Adipocyte (in vitro differentiated cells): ENCODE measurements at regions not wholly inside any gene's neighbourhood (a gene's known extent, or its start where the extent isn't known, plus 50 kb on each side); places are given as distances from the start of the nearest gene placed in this dataset.

Source experiments
- DNase-seq: peaks from one replicate; pipeline ENCODE4 v3.0.0-alpha.2; 2015; ENCODE audit warnings: low read depth
- H3K27me3 ChIP-seq: replicated peaks from 2 replicates; pipeline ENCODE4 v1.7.0; 2013; ENCODE audit warnings: mild to moderate bottlenecking, low read length, moderate library complexity; ENCODE audit not compliant: control insufficient read depth, insufficient read depth
- H3K36me3 ChIP-seq: 2 replicates; pipeline ENCODE4 v1.7.0; 2013; ENCODE audit warnings: low read length, mild to moderate bottlenecking, moderate library complexity; ENCODE audit not compliant: control insufficient read depth, insufficient read depth, severe bottlenecking
- H3K4me1 ChIP-seq: 2 replicates; pipeline ENCODE4 v1.7.0; 2013; ENCODE audit warnings: mild to moderate bottlenecking, low read length, moderate library complexity; ENCODE audit not compliant: control insufficient read depth, insufficient read depth
- H3K4me3 ChIP-seq: 2 replicates; pipeline ENCODE4 v1.7.0; 2013; ENCODE audit warnings: mild to moderate bottlenecking, low read length, moderate library complexity
- H3K9ac ChIP-seq: 2 replicates; pipeline ENCODE4 v1.7.0; 2013; ENCODE audit warnings: mild to moderate bottlenecking, low read length, moderate library complexity
- H3K9me3 ChIP-seq: 2 replicates; pipeline ENCODE4 v1.7.0; 2013; ENCODE audit warnings: mild to moderate bottlenecking, low read length, moderate library complexity; ENCODE audit not compliant: control insufficient read depth

DNA sequence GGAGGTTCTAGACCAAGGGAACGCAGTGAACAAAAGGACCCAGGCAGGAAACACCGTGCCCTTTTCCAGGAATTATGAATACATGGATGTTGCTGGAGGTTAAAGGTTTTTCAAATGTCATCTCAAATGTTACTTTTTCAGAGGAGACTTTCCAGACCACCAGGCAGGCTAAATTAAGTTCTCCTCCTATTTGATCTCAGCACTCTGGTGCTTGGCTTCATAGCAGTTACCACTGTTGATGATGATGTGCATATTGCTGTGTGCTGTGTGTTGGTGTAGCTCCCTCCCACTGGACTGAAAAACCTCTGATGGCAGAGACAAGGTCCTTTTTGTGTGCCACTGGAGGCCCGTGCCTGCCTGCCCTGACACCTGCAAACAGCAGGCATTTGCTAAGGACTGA, 137.3 kb upstream of the PTPRM start:
- peaks cover 4% of the 10 kb centered on the region for H3K9me3 ChIP-seq
- no peaks in the 10 kb centered on the region for H3K36me3 ChIP-seq
- no peaks in the 10 kb centered on the region for H3K4me1 ChIP-seq
- no peak for DNase-seq
- H3K9ac ChIP-seq = no peak overlapping the region
- peaks cover 10% of the 10 kb centered on the region for H3K27me3 ChIP-seq
- no peak overlapping the region for H3K4me3 ChIP-seq

DNA sequence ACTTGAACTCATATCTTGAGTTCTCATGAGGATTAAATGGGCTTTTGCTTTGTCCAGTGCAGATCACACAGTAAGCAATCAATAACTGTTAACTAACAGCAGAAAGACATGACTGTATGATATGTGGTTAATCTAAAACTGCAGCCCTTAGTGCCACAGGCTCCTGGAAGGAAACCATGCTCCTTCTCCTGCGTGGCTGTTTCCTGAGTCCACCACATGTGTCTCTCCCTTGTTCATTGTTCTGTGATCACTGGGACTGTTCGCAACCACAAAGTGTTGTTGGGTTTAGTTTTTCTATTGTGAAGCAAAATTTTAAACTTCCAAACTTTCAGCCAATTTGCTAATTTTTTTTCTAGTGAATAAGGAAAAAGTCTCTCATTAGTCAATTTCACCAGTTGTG, 130.9 kb upstream of the PTPRM start:
- H3K36me3 ChIP-seq = no peaks in the 10 kb centered on the region
- no peak overlapping the region for H3K9ac ChIP-seq
- H3K4me1 ChIP-seq = no peaks in the 10 kb centered on the region
- no peaks in the 10 kb centered on the region for H3K9me3 ChIP-seq
- DNase-seq = no peak
- peaks cover 3% of the 10 kb centered on the region for H3K27me3 ChIP-seq
- no peak overlapping the region for H3K4me3 ChIP-seq

DNA sequence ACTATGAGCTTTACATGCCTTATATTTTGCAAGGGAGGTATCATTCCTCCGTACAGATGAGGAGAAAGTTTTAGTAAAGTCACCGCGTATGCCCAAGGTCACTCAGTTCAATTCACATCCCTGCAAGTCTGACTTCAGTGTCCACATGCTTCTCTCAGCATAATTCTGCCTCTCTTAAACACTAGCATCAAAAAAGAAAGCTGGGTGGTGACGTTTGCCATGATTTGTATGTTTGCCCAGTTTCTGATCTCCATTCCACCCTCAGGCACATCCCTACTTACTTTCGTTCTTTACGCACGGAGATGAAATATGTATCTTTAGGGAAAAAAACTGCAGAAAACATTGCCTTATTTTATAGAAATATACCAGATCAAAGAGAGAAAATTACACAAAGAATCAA, 129.2 kb upstream of the PTPRM start:
- Histone ChIP-seq H3K9me3 (no peaks in the 10 kb centered on the region), H3K27me3 (no peaks in the 10 kb centered on the region), H3K36me3 (no peaks in the 10 kb centered on the region), H3K9ac (no peak overlapping the region), H3K4me1 (no peaks in the 10 kb centered on the region), H3K4me3 (no peak overlapping the region)
- no peak for DNase-seq

- Histone ChIP-seq H3K9me3 (no peaks in the 10 kb centered on the region), H3K4me3 (no peak overlapping the region), H3K4me1 (no peaks in the 10 kb centered on the region)
Measured at GRCh38 chr18:7438646-7439045, 128.5 kb upstream of the PTPRM start.

DNA sequence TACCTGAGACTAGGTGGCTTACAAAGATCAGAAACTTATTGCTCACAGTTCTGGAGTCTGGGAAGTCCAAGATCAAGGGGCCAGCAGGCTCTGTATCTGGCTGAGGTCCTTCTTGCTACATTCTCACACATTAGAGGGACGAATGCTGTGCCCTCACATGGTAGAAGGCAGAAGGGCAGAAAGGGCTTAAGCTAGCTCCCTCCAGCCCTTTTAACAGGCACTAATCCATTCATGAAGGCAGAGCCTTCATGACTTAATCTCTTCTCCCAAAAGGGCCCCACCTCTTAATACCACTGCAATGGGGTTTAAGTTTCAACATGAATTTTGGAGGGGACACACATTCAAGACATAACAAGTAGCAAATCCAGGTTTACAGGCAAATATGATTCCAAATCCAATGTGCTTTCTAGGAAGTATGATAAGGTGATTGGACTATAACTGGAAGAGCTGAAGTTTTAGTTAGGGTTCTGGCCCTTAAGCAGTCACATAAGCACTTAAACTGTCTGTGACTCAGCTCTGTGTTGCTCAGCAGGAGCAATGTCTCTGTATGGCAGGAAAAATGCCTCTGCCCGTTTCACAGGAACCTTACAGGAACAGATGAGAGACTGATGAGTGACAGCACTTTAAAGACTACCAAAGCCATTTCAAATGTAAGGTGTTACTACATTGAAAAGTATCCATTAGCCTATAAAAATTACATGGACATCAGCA, 119.6 kb upstream of the PTPRM start:
- DNase-seq = peak; percentile 19
- peaks cover 4% of the 10 kb centered on the region for H3K4me1 ChIP-seq
- no peak overlapping the region for H3K9ac ChIP-seq
- H3K9me3 ChIP-seq = no peaks in the 10 kb centered on the region
- no peaks in the 10 kb centered on the region for H3K27me3 ChIP-seq
- no peaks in the 10 kb centered on the region for H3K36me3 ChIP-seq
- H3K4me3 ChIP-seq = no peak overlapping the region

More at GRCh38 chr18:7438646-7439045, 128.5 kb upstream of the PTPRM start:
- no peak for DNase-seq
- Histone ChIP-seq H3K36me3 (no peaks in the 10 kb centered on the region), H3K27me3 (no peaks in the 10 kb centered on the region), H3K9ac (no peak overlapping the region)

- H3K4me1 ChIP-seq = peaks cover 5% of the 10 kb centered on the region
- no peak overlapping the region for H3K9ac ChIP-seq
- H3K4me3 ChIP-seq = no peak overlapping the region
- H3K36me3 ChIP-seq = no peaks in the 10 kb centered on the region
- H3K27me3 ChIP-seq = no peaks in the 10 kb centered on the region
- H3K9me3 ChIP-seq = no peaks in the 10 kb centered on the region
- DNase-seq = peak; percentile 24
Measured at GRCh38 chr18:7452331-7452730, 114.8 kb upstream of the PTPRM start.

- no peak overlapping the region for H3K4me3 ChIP-seq
- H3K27me3 ChIP-seq = no peaks in the 10 kb centered on the region
- H3K9me3 ChIP-seq = no peaks in the 10 kb centered on the region
- DNase-seq = no peak
- no peak overlapping the region for H3K9ac ChIP-seq
- peaks cover 3% of the 10 kb centered on the region for H3K4me1 ChIP-seq
- H3K36me3 ChIP-seq = no peaks in the 10 kb centered on the region
Measured at GRCh38 chr18:7454429-7454828, 112.7 kb upstream of the PTPRM start.

DNA sequence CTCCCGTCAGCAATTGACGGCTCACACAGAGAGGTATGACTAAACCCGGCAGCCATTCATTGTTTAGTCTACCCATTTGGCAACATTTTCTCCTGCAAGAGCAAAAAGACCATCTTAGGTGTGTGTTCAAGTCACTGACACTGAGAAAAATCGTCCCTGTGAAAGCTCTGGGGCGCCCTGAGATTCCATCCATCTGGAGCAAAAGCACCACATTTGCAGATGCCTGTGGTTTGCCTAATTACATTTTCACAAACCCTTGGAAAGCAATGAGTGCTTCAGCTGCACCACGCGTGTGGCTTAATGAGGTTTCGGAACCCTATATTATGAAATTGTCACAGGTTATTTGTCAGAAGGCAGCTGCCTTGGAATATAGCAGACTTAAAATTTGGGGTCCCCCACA, 110.7 kb upstream of the PTPRM start:
- H3K9ac ChIP-seq = no peak overlapping the region
- no peak overlapping the region for H3K4me3 ChIP-seq
- DNase-seq = no peak
- H3K4me1 ChIP-seq = peaks cover 20% of the 10 kb centered on the region
- H3K27me3 ChIP-seq = no peaks in the 10 kb centered on the region
- no peaks in the 10 kb centered on the region for H3K9me3 ChIP-seq
- H3K36me3 ChIP-seq = no peaks in the 10 kb centered on the region

- Histone ChIP-seq H3K4me1 (peaks cover 20% of the 10 kb centered on the region), H3K9ac (no peak overlapping the region), H3K27me3 (no peaks in the 10 kb centered on the region), H3K36me3 (no peaks in the 10 kb centered on the region), H3K4me3 (no peak overlapping the region), H3K9me3 (no peaks in the 10 kb centered on the region)
- no peak for DNase-seq
Measured at GRCh38 chr18:7457262-7457661, 109.9 kb upstream of the PTPRM start.

GRCh38 chr18:7458884-7459283, 108.2 kb upstream of the PTPRM start:
- Histone ChIP-seq H3K4me1 (peaks cover 17% of the 10 kb centered on the region), H3K9ac (no peak overlapping the region)
- DNase-seq = no peak

DNA sequence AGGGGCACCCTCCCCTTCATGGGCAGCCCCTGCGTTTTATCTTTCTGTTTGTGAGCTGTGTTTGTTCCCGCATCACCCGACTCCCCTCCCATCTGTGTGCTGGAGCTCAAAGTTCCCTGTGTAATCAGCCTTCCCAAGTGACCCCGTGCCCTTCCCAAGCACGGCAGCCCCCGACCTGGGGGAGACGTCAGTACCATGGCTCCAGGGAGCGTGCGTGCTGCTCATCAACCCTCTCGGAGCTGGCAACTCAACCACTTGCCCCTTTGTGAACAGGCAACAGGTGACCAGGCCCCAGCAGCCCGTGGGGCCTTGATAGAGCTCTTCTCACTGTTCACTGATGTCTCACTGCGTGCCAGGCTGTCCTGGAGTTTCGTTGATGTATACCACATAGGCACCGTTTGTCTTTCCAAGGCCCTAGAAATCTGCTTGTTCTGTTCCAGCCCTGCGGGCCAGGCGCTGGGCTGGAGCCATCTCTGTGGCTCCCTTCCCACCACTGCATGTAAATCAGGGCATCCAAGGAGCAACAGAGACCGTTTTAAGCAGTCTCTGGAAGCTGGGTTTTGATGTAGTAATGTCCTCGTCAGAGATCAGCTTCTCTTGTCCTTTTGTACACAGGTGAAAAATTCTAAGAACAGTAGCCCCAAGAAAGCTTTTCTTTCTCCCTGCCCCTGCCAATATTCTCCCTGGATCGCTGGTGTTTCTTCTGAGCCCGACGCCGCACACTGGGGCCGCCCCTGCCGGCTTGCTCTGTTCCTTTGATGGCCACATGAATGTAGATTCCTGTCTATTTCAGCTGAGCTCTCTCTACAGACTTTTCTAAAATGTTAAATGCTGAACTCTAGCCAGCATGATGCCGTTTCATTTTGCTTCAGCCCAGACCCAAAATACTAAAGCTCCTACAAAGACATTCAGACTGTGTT, 107.0 kb upstream of the PTPRM start:
- Histone ChIP-seq H3K4me3 (peak overlapping the region; percentile 76), H3K27me3 (no peaks in the 10 kb centered on the region), H3K4me1 (peaks cover 17% of the 10 kb centered on the region), H3K9ac (peak overlapping the region; percentile 68), H3K9me3 (no peaks in the 10 kb centered on the region), H3K36me3 (no peaks in the 10 kb centered on the region)
- DNase-seq = no peak

More at GRCh38 chr18:7458884-7459283, 108.2 kb upstream of the PTPRM start:
- Histone ChIP-seq H3K9me3 (no peaks in the 10 kb centered on the region), H3K27me3 (no peaks in the 10 kb centered on the region), H3K36me3 (no peaks in the 10 kb centered on the region), H3K4me3 (no peak overlapping the region)
